Keratinocyte (primary cell): ENCODE measurements at regions not wholly inside any gene's neighbourhood (a gene's known extent, or its start where the extent isn't known, plus 50 kb on each side); places are given as distances from the start of the nearest gene placed in this dataset.

Experiments used
- DNase-seq: peaks from one replicate; pipeline ENCODE4 v3.0.0-alpha.2; 2011; ENCODE audit warnings: low read depth, missing footprints, low spot score
- FAIRE-seq: peaks from 2 replicates; lab custom pipeline; 2011; peaks lifted over from hg19 to GRCh38; lab: Jason Lieb, UNC
- H2AFZ ChIP-seq: 2 replicates; pipeline ENCODE4 v1.6.0; 2012; ENCODE audit warnings: low read length, control low read depth, inconsistent platforms; ENCODE audit not compliant: control insufficient read depth
- H3K27ac ChIP-seq: 2 replicates; pipeline ENCODE4 v1.5.1; 2011; ENCODE audit warnings: low read length; ENCODE audit not compliant: control insufficient read depth, insufficient read depth
- H3K27me3 ChIP-seq: 3 replicates; pipeline ENCODE4 v1.6.0; 2011; ENCODE audit warnings: low read length; ENCODE audit not compliant: control insufficient read depth, insufficient read depth; ENCODE audit errors: extremely low read depth
- H3K36me3 ChIP-seq, 2 experiments: 2 replicates in 1 of 2; 3 replicates in 1 of 2; pipeline ENCODE4 v1.5.1; 2011; ENCODE audit warnings: low read length in 2 of 2, mild to moderate bottlenecking in 1 of 2; ENCODE audit not compliant: control insufficient read depth in 2 of 2, insufficient read depth in 2 of 2; ENCODE audit errors: extremely low read depth in 1 of 2
- H3K4me1 ChIP-seq: 3 replicates; pipeline ENCODE4 v1.5.1; 2011; ENCODE audit warnings: low read length; ENCODE audit not compliant: control insufficient read depth, insufficient read depth; ENCODE audit errors: extremely low read depth
- H3K4me2 ChIP-seq: 3 replicates; pipeline ENCODE4 v1.6.0; 2011; ENCODE audit warnings: low read depth, low read length; ENCODE audit not compliant: control insufficient read depth, insufficient read depth; ENCODE audit errors: extremely low read depth
- H3K4me3 ChIP-seq, 3 experiments: fragments of 200-600 bp in 1 of 3; sonication (generic) in 1 of 3; 2 replicates in 2 of 3; 3 replicates in 1 of 3; pipeline ENCODE4 v1.5.1; 2011 to 2016; ENCODE audit warnings: low read length in 3 of 3, mild to moderate bottlenecking in 3 of 3, control low read depth in 2 of 3, inconsistent platforms in 1 of 3, low read depth in 1 of 3, mixed read lengths in 1 of 3, mixed run types in 1 of 3, moderate library complexity in 1 of 3; ENCODE audit not compliant: control insufficient read depth in 2 of 3, insufficient read depth in 2 of 3; ENCODE audit errors: extremely low read depth in 1 of 3
- H3K79me2 ChIP-seq: 2 replicates; pipeline ENCODE4 v1.6.0; 2012; ENCODE audit warnings: low read length; ENCODE audit not compliant: control insufficient read depth, insufficient read depth
- H3K9ac ChIP-seq: 3 replicates; pipeline ENCODE4 v1.6.0; 2011; ENCODE audit warnings: low read length; ENCODE audit not compliant: control insufficient read depth, insufficient read depth; ENCODE audit errors: extremely low read depth
- H3K9me1 ChIP-seq: 3 replicates; pipeline ENCODE4 v1.6.0; 2011; ENCODE audit warnings: low read length; ENCODE audit not compliant: control insufficient read depth, insufficient read depth; ENCODE audit errors: extremely low read depth
- H3K9me3 ChIP-seq: 2 replicates; pipeline ENCODE4 v1.5.1; 2012; ENCODE audit warnings: low read depth, low read length; ENCODE audit not compliant: control insufficient read depth
- H4K20me1 ChIP-seq: 3 replicates; pipeline ENCODE4 v1.6.0; 2011; ENCODE audit warnings: low read length; ENCODE audit not compliant: control insufficient read depth, insufficient read depth; ENCODE audit errors: extremely low read depth
- CTCF ChIP-seq, 3 experiments: IDR thresholded peaks in 1 of 3; conservative IDR thresholded peaks in 1 of 3; optimal IDR thresholded peaks in 1 of 3; 2 replicates in 2 of 3; 3 replicates in 1 of 3; pipeline versions ENCODE3 to v1.5.1; 2011; ENCODE audit warnings: low read length in 3 of 3, mild to moderate bottlenecking in 3 of 3, moderate library complexity in 2 of 3, control low read depth in 1 of 3, inconsistent platforms in 1 of 3; ENCODE audit not compliant: insufficient read depth in 2 of 3; ENCODE audit errors: extremely low read depth in 1 of 3
- EZH2 ChIP-seq: IDR thresholded peaks from one replicate; pipeline ENCODE4 v1.6.1; 2012; ENCODE audit warnings: inconsistent platforms, mild to moderate bottlenecking, low read length, moderate library complexity
- dilution Hi-C: fragments of 300-500 bp; cut with MboI; formaldehyde crosslinking; loops from one replicate; pipeline ENCODE4 v1.7.0; 2020; ENCODE audit warnings: low sequenced_read_pairs; ENCODE audit not compliant: extremely low pct_ligation_motif_present

DNA sequence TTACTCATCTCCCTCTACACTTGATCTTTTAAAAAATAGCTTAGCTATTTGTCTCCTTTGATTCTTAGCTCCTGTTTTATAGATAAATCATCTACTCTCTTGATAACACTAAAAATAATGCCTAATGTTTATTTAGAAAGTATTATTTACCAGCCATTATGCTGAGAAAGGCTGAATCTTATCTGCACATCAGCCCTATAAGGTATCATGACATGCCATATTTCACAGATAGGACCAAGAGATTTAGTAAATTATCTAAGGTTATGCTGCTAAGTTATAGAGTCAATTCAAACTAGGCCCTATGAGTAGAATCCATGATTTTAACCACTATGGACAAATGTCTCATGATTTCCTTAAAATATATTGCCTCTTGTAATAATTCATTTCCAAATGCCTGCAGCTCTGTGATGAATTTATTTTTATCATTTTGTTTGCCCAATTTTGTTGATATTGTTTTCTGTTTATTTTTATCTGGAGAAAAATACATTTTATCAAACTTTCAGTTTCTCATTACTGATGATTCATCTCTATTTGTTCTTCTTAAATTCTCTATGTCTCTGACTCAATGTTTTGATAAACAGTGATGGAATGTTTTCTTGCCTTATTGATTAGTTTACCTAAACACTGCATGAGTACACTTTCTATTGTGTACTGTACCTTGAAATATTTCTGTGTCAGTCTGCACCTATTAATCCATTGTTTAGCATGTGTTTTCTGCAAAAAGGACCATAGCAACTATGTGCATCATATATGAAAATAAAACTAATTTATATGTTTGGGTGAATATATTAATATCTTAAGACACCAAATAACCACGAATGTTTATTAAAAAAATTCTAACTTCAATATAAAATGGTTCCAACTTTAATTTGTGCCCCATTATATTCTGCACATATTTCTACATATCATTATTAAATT lies 300.8 kb downstream of the CDH9 start:
- H2AFZ ChIP-seq: no peak overlapping the region
- no peak for FAIRE-seq
- H3K9me1 ChIP-seq: no peaks in the 10 kb centered on the region
- no peak overlapping the region for H3K27ac ChIP-seq
- no peaks in the 10 kb centered on the region for H3K27me3 ChIP-seq
- no peaks in the 10 kb centered on the region for H4K20me1 ChIP-seq
- no peak for DNase-seq
- H3K36me3 ChIP-seq: no peaks in the 10 kb centered on the region
- H3K4me2 ChIP-seq: no peak overlapping the region
- H3K9ac ChIP-seq: no peak overlapping the region
- no peaks in the 10 kb centered on the region for H3K4me1 ChIP-seq
- no peaks in the 10 kb centered on the region for H3K79me2 ChIP-seq
- dilution Hi-C loops: no loop called here
- H3K9me3 ChIP-seq: no peaks in the 10 kb centered on the region
- no peak overlapping the region for H3K4me3 ChIP-seq
- TF ChIP-seq EZH2: no peak

DNA sequence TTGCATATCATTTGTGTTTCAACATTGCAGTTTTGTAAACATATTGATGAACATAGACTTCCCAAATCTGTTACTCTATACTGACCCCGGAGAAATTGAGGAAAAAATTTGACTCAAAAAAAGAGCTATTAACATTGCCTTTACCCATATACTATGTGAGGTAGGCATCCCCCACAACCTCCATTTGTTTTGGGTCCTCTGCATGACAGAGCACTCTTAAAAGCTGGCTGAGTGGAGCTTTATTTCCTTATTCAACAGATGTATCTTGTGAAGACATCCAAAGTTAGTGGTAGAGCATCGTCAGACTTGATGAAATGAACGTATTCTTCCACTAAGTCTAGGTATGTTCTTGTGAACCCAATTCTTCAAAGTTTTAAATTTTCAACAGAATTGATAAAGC lies 310.5 kb downstream of the CDH9 start:
- Histone ChIP-seq H3K27ac (no peak overlapping the region), H4K20me1 (no peaks in the 10 kb centered on the region), H3K9ac (no peak overlapping the region), H3K4me1 (no peaks in the 10 kb centered on the region), H3K4me3 (no peak overlapping the region), H3K79me2 (no peaks in the 10 kb centered on the region), H2AFZ (no peak overlapping the region), H3K4me2 (no peak overlapping the region), H3K27me3 (no peaks in the 10 kb centered on the region), H3K9me1 (no peaks in the 10 kb centered on the region), H3K9me3 (no peaks in the 10 kb centered on the region), H3K36me3 (no peaks in the 10 kb centered on the region)
- dilution Hi-C loops: no loop called here
- DNase-seq (no peak), FAIRE-seq (no peak)
- TF ChIP-seq CTCF (optimal IDR thresholded peaks at IDR 0.05 in 1 of 3, IDR thresholded peaks at IDR 0.05 in 1 of 3, conservative IDR thresholded peaks at IDR 0.05 in 1 of 3; ENCODE audit: extremely low read depth in 1 of 3, insufficient read depth in 2 of 3, low read length in 3 of 3) (no peak), EZH2 (no peak)
